ENCODE measurements at regions not wholly inside any gene's neighbourhood (a gene's known extent, or its start where the extent isn't known, plus 50 kb on each side); places are given as distances from the start of the nearest gene placed in this dataset.

DNA sequence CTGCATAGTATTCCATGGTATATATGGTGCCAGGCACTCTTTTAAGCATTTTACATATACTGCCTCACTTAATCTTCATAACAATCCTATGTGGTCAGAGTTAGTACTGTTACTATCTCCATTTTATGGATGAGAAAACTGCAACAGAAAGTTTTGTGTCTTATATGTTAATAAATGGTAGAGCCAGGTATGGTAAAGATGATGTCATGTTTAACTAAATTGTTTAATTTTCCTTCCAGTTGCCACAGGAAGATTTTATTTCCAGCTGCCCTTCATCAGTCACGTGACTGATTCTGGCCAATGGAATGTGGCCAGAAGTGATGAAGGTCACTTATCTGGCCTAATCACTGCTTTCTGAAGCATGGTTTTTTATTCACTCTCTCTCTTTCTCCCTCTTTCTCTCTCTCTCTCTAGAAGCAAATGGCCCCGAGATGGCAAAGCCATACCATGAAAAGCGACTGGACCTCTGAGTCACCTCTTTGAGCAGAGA, 75.7 kb upstream of the BTBD3 start:
- TF ChIP-seq, protein P1, sequence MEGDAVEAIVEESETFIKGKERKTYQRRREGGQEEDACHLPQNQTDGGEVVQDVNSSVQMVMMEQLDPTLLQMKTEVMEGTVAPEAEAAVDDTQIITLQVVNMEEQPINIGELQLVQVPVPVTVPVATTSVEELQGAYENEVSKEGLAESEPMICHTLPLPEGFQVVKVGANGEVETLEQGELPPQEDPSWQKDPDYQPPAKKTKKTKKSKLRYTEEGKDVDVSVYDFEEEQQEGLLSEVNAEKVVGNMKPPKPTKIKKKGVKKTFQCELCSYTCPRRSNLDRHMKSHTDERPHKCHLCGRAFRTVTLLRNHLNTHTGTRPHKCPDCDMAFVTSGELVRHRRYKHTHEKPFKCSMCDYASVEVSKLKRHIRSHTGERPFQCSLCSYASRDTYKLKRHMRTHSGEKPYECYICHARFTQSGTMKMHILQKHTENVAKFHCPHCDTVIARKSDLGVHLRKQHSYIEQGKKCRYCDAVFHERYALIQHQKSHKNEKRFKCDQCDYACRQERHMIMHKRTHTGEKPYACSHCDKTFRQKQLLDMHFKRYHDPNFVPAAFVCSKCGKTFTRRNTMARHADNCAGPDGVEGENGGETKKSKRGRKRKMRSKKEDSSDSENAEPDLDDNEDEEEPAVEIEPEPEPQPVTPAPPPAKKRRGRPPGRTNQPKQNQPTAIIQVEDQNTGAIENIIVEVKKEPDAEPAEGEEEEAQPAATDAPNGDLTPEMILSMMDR (IDR thresholded peaks at IDR 0.05): no peak
- no peak for TF ChIP-seq POLR2A (IDR thresholded peaks at IDR 0.05)

Data from uterus (tissue), 2 donors.